Ureter (tissue), 1 donor: ENCODE measurements at regions not wholly inside any gene's neighbourhood (a gene's known extent, or its start where the extent isn't known, plus 50 kb on each side); places are given as distances from the start of the nearest gene placed in this dataset.
"Not testable (repeated sequence)": the region's sequence is repeated elsewhere in the genome, so short reads cannot be mapped to it uniquely, and the experiment has no call there.

ENCODE experiments used
- DNase-seq: peaks from one replicate; pipeline ENCODE4 v3.0.0-alpha.2; 2020; ENCODE audit warnings: low spot score
- donor health status: DM: yes; HTN: yes; CAD: no.

DNA sequence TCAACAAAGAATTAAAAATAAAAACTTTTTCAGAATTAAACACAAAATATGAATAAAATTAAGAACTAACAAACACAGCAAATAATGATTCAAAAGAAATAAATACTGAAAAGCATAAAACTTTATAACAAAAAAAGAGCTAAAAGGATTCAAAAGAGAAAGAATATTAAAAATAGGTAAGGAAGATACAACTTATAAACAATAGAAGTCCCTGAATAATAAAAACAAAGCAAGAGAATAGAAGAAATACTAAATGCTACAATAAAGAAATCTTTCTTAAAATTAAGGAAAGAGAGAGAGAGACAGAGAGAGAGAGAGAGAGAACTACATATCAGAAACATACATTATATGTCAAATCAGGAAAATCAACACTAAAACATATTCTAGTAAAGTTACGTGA lies 619.9 kb upstream of the SLIT2 start:
- no peak for DNase-seq

DNA sequence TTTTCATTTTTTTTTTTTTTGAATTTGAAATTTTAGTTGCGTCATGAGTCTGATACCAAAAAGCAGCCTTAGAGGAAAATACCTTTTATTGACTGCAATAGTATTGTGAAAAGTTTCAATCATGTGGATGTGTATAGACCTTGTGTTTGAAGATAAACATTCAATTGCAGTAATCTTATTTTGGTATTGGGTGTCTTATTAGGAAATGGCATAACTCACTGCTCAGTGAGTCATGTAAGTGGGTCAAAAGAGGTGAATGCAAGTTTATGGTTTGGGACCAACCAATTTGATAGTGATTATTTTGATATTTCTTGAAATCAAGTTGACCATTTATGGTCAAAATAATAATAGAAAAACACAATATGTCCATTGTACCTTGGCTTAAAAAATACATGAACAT lies 627.8 kb upstream of the SLIT2 start:
- DNase-seq = no peak

DNA sequence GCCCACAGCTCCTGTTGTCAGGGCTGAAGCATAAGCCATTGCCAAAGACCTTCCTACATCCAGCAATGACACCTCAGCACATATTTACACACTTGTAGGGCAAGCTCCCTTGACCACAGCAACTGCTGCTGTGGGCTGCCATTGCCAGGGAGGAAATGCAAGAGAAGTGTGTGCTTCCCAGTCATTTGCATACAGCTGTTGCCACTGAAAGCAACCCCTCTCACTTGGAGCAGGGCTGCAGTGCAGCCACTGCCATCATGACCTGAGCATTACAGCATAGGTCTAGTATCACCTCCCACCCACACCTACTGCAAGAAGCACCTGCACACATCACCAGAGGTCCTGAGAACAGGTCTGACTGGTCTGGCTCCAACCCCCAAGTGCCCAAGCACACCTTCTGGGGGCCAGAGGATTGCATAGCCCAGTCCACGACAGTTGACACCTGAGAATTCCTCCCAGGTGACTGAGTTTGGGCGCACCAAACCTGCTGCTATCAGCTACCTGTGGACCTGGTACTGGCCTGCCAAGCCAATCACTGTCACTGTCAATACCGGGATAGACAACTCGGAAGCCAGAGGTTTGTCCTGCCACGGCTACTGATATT lies 636.5 kb upstream of the SLIT2 start:
- no peak for DNase-seq

- no peak for DNase-seq
These were observed 637.5 kb upstream of the SLIT2 start for GRCh38 chr4:19614171-19614570.

DNA sequence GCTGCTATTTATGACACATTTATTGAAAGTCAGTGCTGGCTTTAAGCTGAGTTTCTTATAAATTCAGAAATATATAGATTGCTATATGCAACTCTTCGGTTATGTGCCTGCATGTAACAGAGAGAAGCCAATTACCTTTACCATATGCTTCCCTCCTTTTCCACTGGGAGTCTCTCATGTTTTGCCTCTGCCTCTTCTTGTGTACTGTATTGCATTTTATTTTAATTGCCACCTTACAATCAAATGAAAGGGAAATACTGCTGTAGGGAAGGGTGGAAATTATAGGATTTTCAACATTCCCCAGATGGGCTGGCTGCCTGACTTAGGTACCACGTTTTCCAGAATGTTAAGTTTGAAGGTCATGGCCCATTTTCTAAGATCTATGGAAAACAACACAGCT lies 655.4 kb upstream of the SLIT2 start:
- DNase-seq = no peak

- no peak for DNase-seq
These were observed 659.3 kb upstream of the SLIT2 start for GRCh38 chr4:19592391-19592790.

- DNase-seq = no peak
These were observed 667.7 kb upstream of the SLIT2 start for GRCh38 chr4:19583827-19584569.

DNA sequence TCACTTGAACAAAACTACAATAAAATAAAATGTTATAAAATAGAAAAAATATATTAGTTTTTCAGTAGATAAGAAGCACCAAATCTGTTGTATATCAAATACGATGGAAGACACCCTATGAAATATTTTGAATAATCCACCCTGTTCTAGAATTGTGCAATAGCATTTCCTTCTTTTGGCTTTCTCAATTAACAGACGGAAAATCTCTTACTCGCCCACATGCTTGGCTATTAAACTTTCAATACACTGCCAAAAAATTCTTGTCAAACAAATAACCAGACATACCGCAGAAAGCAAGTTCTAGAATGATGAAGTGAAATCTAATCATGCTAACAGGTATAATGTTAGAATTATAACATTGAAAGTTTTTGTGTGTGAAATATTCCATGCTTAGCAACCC lies 671.6 kb upstream of the SLIT2 start:
- no peak for DNase-seq

DNA sequence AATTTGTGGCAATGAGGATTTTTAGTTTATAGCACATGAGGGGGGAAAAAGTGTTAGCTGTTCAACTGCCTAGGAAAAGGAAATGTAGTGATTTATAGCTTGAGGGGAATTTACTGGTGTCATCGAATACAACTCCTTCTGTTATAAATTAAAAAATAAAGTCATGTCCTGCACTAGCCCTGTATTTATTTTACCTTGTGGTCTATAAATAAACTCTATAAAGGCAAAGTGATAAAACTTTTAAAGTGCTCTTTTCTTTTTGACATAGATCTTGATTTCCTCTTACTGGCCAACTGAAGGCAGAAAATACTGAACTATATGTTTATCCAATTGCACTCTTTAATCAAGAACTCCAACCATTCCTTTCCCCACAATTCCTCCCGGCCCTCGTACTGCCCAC lies 672.1 kb upstream of the SLIT2 start:
- DNase-seq = no peak

- no peak for DNase-seq
These were observed 674.6 kb upstream of the SLIT2 start for GRCh38 chr4:19577097-19577496.

DNA sequence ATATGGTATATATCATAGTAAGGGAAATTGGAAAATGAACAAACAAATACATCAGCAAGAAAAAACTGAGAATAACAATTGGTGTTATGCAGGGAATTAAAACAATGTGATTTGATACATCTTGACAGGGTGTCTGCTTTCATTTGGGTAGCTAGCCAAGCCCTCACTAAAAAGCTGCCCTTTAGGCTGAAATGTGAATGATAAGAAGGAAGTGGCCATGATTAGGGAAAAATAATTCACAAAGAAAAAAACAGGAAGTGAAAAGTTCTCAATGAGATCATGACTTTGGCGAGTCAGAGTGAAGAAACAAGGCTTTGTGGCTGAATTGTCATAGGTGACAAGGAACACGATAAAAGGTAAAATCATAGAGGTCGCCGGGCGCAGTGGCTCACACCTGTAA lies 675.8 kb upstream of the SLIT2 start:
- DNase-seq = no peak

DNA sequence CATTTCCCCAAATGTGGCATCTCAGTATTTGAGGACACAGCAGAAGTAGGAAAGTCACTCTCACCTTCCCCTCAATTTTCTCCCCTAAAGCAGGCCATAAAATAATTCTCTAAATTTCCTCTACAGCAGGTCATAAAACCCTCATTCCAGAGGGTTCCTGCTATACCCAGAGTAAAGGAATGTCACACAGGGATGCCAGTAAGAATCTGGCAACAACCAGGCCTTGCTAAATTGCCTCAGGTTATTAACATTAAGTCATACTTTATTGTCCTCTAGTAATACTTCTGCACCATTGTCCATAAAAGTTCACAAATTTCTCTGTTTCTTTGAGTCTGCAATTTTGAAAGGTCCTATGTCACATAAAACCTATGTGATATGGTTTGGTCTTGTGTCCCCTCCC lies 685.7 kb upstream of the SLIT2 start:
- no peak for DNase-seq

- DNase-seq = no peak
These were observed 689.2 kb upstream of the SLIT2 start for GRCh38 chr4:19562456-19562855.

- DNase-seq = no peak
These were observed 694.5 kb upstream of the SLIT2 start for GRCh38 chr4:19557161-19557560.

GRCh38 chr4:19556276-19556675 lies 695.4 kb upstream of the SLIT2 start:
- DNase-seq = not testable (repeated sequence)

GRCh38 chr4:19547463-19547862 lies 704.2 kb upstream of the SLIT2 start:
- DNase-seq = no peak

DNA sequence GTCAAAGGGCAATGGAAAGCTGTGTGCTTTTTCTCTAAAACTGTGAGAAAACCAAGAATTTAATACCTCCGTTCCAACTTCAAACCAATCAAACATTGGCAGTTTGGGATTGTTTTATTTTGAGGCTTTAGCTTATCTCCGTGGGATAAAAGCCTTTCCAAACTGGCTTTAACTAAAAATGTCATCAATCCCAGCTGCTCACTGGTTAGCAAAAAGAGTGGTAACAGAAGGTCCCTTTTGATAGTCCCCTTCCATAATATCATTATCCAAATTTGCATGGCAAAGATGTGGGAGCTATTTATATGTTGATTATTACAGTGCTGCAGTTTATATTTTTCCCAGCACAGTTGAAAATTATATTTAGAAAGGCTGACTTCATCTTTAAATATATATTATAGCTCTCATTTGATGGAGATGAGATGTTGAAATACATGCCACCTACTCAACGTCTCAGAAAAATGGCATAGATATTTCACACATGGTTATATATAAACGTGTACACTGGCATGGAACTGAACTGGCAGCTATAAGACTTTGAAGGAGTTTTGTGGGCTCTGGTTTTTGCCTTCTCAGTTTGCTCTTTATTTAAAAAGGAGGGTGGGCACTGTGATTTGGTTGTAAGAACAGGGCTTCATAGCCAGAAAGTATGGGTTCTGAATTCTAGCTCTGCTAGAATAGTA lies 707.1 kb upstream of the SLIT2 start:
- DNase-seq = no peak

GRCh38 chr4:19540859-19541540 lies 710.7 kb upstream of the SLIT2 start:
- no peak for DNase-seq

- no peak for DNase-seq
These were observed 712.5 kb upstream of the SLIT2 start for GRCh38 chr4:19539201-19539600.

DNA sequence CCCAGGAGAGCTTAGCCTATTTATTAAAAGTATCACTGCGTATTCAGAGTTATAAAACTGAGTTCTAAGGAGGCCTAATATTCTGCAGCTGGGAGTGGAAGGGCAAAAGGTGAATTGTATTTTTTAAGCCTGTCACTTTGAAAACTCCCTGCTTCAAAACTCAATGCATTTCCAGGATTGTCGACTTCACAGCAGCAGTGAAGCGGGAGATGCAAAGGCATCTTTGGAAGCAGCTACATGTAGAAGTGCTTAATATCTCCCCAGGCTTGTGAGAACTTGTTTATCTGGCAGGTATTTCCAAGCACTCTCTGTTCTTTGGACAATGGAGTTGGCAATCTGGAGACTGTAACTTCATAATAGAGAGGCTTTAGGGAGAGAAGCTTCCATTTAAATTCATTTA lies 717.5 kb upstream of the SLIT2 start:
- no peak for DNase-seq

DNA sequence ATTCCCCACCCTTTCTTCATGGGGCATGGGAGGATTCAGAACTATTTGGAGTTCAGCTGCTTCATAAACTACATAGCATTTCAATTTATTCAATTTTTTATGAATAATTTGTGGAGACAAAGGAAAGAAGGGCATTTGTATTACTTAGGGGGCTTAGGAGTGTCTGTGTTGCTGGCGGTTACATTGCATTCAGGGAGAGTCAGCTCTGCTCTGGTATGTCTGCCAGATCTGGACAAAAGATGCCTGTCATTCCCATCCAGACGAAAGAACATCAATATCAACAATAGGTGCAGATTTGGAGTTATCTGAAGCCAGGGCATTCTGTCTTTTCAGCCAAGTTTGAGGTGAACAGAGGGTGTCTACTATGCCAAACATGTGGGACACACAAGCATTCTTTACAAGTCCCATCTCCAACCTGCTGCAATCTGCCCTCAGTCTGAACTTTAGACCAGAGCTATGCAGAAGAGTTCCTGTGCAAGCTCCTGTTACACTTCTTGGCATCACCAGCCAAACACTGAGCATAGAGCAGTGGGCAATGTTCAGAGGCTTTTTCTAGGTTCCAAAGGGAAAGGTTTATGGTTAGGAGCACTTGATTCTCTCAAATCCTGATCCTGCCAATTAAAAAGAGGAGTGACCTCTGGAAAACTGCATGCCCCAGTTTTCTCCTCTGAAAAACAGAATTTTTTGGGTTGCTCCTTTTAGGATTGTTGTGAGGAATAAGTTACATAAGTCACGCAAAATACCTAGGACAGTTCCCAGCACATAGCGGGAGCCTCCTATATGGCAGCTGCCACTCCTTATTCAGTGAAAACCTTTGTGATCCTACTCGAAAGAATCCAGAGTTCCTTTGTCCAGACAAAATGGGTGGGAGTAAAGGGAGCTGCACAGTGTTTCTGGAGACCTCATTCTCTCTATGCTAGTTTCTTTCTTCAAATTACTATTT lies 719.5 kb upstream of the SLIT2 start:
- no peak for DNase-seq

GRCh38 chr4:19523964-19524363 lies 727.7 kb upstream of the SLIT2 start:
- no peak for DNase-seq
